Transverse colon (tissue), 4 donors: ENCODE measurements at regions not wholly inside any gene's neighbourhood (a gene's known extent, or its start where the extent isn't known, plus 50 kb on each side); places are given as distances from the start of the nearest gene placed in this dataset.

ENCODE experiments used
- DNase-seq: peaks from one replicate; pipeline ENCODE4 v3.0.0-alpha.2; 2019
- H3K27ac ChIP-seq, 4 donors: fragments of 200-600 bp; sonication (generic); 2 replicates each; pipeline ENCODE4 v1.5.1; 2016 to 2018; ENCODE audit warnings: inconsistent platforms in 4 of 4
- H3K27me3 ChIP-seq: fragments of 200-600 bp; sonication (generic); 2 replicates; pipeline ENCODE4 v1.5.1; 2017; ENCODE audit warnings: inconsistent platforms
- H3K36me3 ChIP-seq, 4 donors: fragments of 200-600 bp; sonication (generic); 2 replicates each; pipeline ENCODE4 v1.5.1; 2017 to 2019; ENCODE audit warnings: inconsistent platforms in 4 of 4
- H3K4me1 ChIP-seq, 4 donors: fragments of 200-600 bp; sonication (generic); 2 replicates each; pipeline ENCODE4 v1.5.1; 2017 to 2020; ENCODE audit warnings: inconsistent platforms in 4 of 4
- H3K4me3 ChIP-seq, 4 donors: fragments of 200-600 bp; sonication (generic); 1 replicate in 1 of 4; 2 replicates in 3 of 4; pipeline versions ENCODE4 v1.5.1 to v1.6.1; 2017 to 2019; ENCODE audit warnings: inconsistent platforms in 4 of 4
- H3K9me3 ChIP-seq, 2 donors: fragments of 200-600 bp; sonication (generic); 2 replicates each; pipeline ENCODE4 v1.5.1; 2017 to 2019; ENCODE audit warnings: inconsistent platforms in 2 of 2
- EP300 ChIP-seq: sonication (generic); formaldehyde crosslinking; IDR thresholded peaks from one replicate; pipeline ENCODE4 v1.6.1; 2017; ENCODE audit warnings: antibody characterized with exemption, low read depth
- POLR2A ChIP-seq: fragments of 450-650 bp; IDR thresholded peaks from one replicate; pipeline ENCODE4 v1.6.1; 2016; ENCODE audit warnings: antibody characterized with exemption, mild to moderate bottlenecking, moderate library complexity
- POLR2AphosphoS5 ChIP-seq, 3 donors: sonication (generic); formaldehyde crosslinking; IDR thresholded peaks; one replicate each; pipeline ENCODE4 v1.6.1; 2016; ENCODE audit warnings: antibody characterized with exemption in 3 of 3
- WGBS, 2 donors: methylation state at CpG; one replicate each; pipeline ENCODE4 v1.1.5; 2018; ENCODE audit warnings: low coverage in 1 of 2; 5-methylcytosine and 5-hydroxymethylcytosine counted together
- in situ Hi-C, 4 donors: fragments of 200-750 bp; cut with MboI; loops; one replicate each; pipeline versions ENCODE4 v1.15.0 to v1.15.1; 2017; ENCODE audit warnings: low sequenced_read_pairs in 3 of 4, low pct_ligation_motif_present in 1 of 4, low pct_unique_long_range_greater_than_20kb in 1 of 4
- intact Hi-C: fragments of 100-400 bp; cut with DNase I; formaldehyde crosslinking; loops from one replicate; pipeline ENCODE4 v1.15.1; 2023; ENCODE audit warnings: low total_unique reads
- TF ChIP-seq, protein P1 (sequence below), 5 experiments: fragments of 200-600 bp in 3 of 5; fragments of 450-650 bp in 2 of 5; sonication (generic) in 3 of 5; IDR thresholded peaks; 1 replicate in 2 of 5; 2 replicates in 3 of 5; pipeline ENCODE4 v1.5.1; 2016 to 2017; ENCODE audit warnings: antibody characterized with exemption in 5 of 5, inconsistent platforms in 3 of 5, mild to moderate bottlenecking in 2 of 5, moderate library complexity in 1 of 5

DNA sequence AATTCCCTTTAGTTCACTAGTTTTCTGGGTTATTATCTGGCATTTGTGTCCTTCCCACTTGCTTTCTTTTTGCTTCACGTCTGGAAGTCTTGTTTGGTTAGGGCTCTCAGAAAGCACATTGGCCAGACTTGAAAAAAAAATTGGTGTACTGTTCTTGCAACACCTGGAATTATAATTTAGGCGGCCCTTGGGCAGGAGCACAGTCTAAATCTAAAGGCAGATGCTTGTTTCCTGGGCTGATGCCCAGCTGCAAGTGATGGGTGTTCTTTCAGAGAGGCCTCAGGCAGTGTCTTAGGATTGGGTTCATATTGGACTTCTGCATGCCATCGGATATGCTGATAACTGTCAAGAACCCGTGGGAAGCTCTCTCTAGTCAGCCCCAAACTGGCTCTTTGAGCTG, 521.5 kb downstream of the PDCD6IP start:
- H3K9me3 ChIP-seq: no peaks in the 10 kb centered on the region
- DNase-seq: no peak
- WGBS, 2 donors: 72 to 74% methylated on average over 3 to 4 of the region's 4 CpGs
- H3K4me1 ChIP-seq: no peaks in the 10 kb centered on the region
- intact Hi-C loops: loop anchor here (5.0 kb wide), 1 partner anchor 197 kb away; no protein-coding TSS in a partner anchor
- no peaks in the 10 kb centered on the region for H3K36me3 ChIP-seq
- H3K27me3 ChIP-seq: no peaks in the 10 kb centered on the region
- TF ChIP-seq POLR2AphosphoS5 (IDR thresholded peaks at IDR 0.05): no peak
- no peak overlapping the region for H3K4me3 ChIP-seq
- in situ Hi-C loops: no loop called here
- no peak overlapping the region for H3K27ac ChIP-seq

GRCh38 chr3:34323517-34323916, 525.1 kb downstream of the PDCD6IP start:
- in situ Hi-C loops (no loop called here), intact Hi-C loops (loop anchor here (5.0 kb wide), 1 partner anchor 194 kb away; no protein-coding TSS in a partner anchor)
- 41 to 44% methylated on average over 2 of the region's 2 CpGs for WGBS, 2 donors
- H3K27me3 ChIP-seq: no peaks in the 10 kb centered on the region
- no peaks in the 10 kb centered on the region for H3K9me3 ChIP-seq
- DNase-seq: no peak
- H3K27ac ChIP-seq: no peak overlapping the region
- no peaks in the 10 kb centered on the region for H3K4me1 ChIP-seq
- H3K4me3 ChIP-seq: no peak overlapping the region
- TF ChIP-seq EP300: no peak
- TF ChIP-seq, protein P1, sequence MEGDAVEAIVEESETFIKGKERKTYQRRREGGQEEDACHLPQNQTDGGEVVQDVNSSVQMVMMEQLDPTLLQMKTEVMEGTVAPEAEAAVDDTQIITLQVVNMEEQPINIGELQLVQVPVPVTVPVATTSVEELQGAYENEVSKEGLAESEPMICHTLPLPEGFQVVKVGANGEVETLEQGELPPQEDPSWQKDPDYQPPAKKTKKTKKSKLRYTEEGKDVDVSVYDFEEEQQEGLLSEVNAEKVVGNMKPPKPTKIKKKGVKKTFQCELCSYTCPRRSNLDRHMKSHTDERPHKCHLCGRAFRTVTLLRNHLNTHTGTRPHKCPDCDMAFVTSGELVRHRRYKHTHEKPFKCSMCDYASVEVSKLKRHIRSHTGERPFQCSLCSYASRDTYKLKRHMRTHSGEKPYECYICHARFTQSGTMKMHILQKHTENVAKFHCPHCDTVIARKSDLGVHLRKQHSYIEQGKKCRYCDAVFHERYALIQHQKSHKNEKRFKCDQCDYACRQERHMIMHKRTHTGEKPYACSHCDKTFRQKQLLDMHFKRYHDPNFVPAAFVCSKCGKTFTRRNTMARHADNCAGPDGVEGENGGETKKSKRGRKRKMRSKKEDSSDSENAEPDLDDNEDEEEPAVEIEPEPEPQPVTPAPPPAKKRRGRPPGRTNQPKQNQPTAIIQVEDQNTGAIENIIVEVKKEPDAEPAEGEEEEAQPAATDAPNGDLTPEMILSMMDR (IDR thresholded peaks at IDR 0.05): no peak
- no peak for TF ChIP-seq POLR2AphosphoS5 (IDR thresholded peaks at IDR 0.05)
- no peak for TF ChIP-seq POLR2A
- H3K36me3 ChIP-seq: no peaks in the 10 kb centered on the region

- H3K4me1 ChIP-seq: no peaks in the 10 kb centered on the region
- intact Hi-C loops: no loop called here
- H3K9me3 ChIP-seq: no peaks in the 10 kb centered on the region
- 91% methylated on average over 4 of the region's 4 CpGs; no CpG with 5 or more reads in 1 of the 2 donors for WGBS, 2 donors
- TF ChIP-seq POLR2A (no peak), POLR2AphosphoS5 (IDR thresholded peaks at IDR 0.05) (no peak), EP300 (no peak)
- TF ChIP-seq, protein P1 (IDR thresholded peaks at IDR 0.05): no peak
- H3K27me3 ChIP-seq: no peaks in the 10 kb centered on the region
- no peak for DNase-seq
- no peak overlapping the region for H3K27ac ChIP-seq
- H3K36me3 ChIP-seq: no peaks in the 10 kb centered on the region
- in situ Hi-C loops: no loop called here
- H3K4me3 ChIP-seq: no peak overlapping the region
Measured at GRCh38 chr3:34346656-34347055, 548.2 kb downstream of the PDCD6IP start.

DNA sequence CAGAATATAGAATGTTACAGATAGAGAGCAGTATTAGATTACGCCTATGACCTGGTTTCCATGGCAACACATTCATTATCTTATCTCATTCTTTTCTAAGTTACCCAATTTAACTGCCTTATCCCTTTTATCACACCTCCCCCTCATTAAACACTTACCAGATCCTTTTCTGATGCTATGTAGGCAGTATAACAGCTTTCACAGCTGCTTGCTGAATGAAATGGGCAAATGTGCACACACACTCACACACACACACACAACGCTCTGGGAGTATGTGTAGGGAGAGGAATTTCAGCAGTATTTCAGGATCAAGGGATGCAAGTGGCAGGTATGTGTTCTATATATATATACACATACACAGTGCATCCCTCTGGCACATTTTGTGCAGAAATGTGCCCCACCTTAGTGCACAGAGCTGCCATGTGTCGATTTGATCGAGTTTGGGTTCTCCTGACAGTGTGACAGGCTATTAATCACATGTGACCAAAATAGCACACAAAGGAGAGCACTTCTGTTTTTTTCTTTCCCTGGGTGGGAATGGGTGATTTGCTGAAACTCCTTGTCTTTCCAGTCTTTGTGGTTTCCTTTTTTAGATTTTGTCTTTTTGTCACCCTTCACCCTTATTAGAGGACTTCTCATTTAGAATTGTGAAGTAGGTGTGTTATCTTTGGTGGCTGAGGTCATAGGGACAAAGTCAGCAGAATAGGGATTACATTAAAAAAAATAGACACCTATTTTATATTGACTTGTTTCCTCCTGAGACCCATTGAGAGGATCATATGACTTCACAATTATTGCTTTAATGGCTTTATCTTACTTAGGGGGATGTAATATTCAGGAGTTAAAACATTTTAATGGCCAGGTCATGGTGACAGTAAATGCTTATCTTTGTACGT, 553.7 kb downstream of the PDCD6IP start:
- Histone ChIP-seq H3K27me3 (no peaks in the 10 kb centered on the region), H3K9me3 (no peaks in the 10 kb centered on the region), H3K4me3 (no peak overlapping the region), H3K4me1 (no peaks in the 10 kb centered on the region), H3K27ac (no peak overlapping the region), H3K36me3 (no peaks in the 10 kb centered on the region)
- intact Hi-C loops: no loop called here
- WGBS, 2 donors: 52 to 56% methylated on average over 5 of the region's 5 CpGs
- TF ChIP-seq, protein P1 (IDR thresholded peaks at IDR 0.05): no peak
- TF ChIP-seq POLR2AphosphoS5 (IDR thresholded peaks at IDR 0.05) (no peak), EP300 (no peak), POLR2A (no peak)
- DNase-seq: no peak
- in situ Hi-C loops: no loop called here
